ENCODE measurements at regions not wholly inside any gene's neighbourhood (a gene's known extent, or its start where the extent isn't known, plus 50 kb on each side); places are given as distances from the start of the nearest gene placed in this dataset.

- TF ChIP-seq POLR2AphosphoS5 (IDR thresholded peaks at IDR 0.05) (no peak), CTCF (IDR thresholded peaks at IDR 0.05 in 8 of 11, conservative IDR thresholded peaks at IDR 0.05 in 3 of 11) (no peak)
Observed at GRCh38 chr22:47647720-47648119, 885.3 kb downstream of the TBC1D22A start.

Data from spleen (tissue), 7 donors.